ENCODE measurements at regions not wholly inside any gene's neighbourhood (a gene's known extent, or its start where the extent isn't known, plus 50 kb on each side); places are given as distances from the start of the nearest gene placed in this dataset.
A peak's percentile ranks its signal among the peaks of the same experiment; 100 is the strongest.
"Not testable (repeated sequence)": the region's sequence is repeated elsewhere in the genome, so short reads cannot be mapped to it uniquely, and the experiment has no call there.

DNA sequence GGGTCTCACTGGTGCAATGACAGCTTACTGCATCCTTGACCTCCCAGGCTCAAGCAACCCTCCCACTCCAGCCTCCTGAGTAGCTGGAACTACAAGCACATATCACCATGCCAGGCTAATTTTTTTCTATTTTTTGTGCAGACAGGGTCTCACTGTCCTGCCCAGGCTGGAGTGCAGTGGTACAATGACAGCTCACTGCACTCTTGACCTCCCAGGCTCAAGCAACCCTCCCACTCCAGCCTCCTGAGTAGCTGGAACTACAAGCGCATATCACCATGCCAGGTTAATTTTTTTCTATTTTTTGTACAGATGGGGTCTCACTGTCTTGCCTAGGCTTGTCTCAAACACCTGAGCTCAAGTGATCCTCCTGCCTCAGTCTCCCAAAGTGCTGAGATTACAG is 74.0 kb downstream of the GASK1B start:
- H3K4me3 ChIP-seq (ENCODE audit: low read depth, low read length), result no peak overlapping the region
- in situ Hi-C loops (cut with HindIII; ENCODE audit: low sequenced_read_pairs), result no loop called here
- DNase-seq (ENCODE audit: low read depth, low spot score), result no peak
- TF ChIP-seq, protein P1, sequence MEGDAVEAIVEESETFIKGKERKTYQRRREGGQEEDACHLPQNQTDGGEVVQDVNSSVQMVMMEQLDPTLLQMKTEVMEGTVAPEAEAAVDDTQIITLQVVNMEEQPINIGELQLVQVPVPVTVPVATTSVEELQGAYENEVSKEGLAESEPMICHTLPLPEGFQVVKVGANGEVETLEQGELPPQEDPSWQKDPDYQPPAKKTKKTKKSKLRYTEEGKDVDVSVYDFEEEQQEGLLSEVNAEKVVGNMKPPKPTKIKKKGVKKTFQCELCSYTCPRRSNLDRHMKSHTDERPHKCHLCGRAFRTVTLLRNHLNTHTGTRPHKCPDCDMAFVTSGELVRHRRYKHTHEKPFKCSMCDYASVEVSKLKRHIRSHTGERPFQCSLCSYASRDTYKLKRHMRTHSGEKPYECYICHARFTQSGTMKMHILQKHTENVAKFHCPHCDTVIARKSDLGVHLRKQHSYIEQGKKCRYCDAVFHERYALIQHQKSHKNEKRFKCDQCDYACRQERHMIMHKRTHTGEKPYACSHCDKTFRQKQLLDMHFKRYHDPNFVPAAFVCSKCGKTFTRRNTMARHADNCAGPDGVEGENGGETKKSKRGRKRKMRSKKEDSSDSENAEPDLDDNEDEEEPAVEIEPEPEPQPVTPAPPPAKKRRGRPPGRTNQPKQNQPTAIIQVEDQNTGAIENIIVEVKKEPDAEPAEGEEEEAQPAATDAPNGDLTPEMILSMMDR (IDR thresholded peaks at IDR 0.05; ENCODE audit: low read depth, low read length), result no peak

- TF ChIP-seq, protein P1 (IDR thresholded peaks at IDR 0.05; ENCODE audit: low read depth, low read length), result no peak
- peak; percentile 78 for DNase-seq (ENCODE audit: low read depth, low spot score)
- no peak overlapping the region for H3K4me3 ChIP-seq (ENCODE audit: low read depth, low read length)
- in situ Hi-C loops (cut with HindIII; ENCODE audit: low sequenced_read_pairs), result no loop called here
These were observed 78.3 kb downstream of the GASK1B start for GRCh38 chr4:158094413-158095134.

GRCh38 chr4:158090323-158090722 is 82.5 kb downstream of the GASK1B start:
- in situ Hi-C loops (cut with HindIII; ENCODE audit: low sequenced_read_pairs), result no loop called here
- no peak overlapping the region for H3K4me3 ChIP-seq (ENCODE audit: low read depth, low read length)
- TF ChIP-seq, protein P1 (IDR thresholded peaks at IDR 0.05; ENCODE audit: low read depth, low read length), result no peak
- peak; percentile 34 for DNase-seq (ENCODE audit: low read depth, low spot score)

DNA sequence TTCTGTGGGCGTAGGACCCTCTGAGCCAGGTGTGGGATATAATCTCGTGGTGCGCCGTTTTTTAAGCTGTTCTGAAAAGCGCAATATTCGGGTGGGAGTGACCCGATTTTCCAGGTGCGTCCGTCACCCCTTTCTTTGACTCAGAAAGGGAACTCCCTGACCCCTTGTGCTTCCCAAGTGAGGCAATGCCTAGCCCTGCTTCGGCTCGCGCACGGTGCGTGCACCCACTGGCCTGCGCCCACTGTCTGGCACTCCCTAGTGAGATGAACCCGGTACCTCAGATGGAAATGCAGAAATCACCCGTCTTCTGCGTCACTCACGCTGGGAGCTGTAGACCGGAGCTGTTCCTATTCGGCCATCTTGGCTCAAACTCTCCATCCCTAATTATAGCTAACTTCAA is 82.9 kb downstream of the GASK1B start:
- in situ Hi-C loops (cut with HindIII; ENCODE audit: low sequenced_read_pairs); H3K4me3 ChIP-seq (ENCODE audit: low read depth, low read length); DNase-seq (ENCODE audit: low read depth, low spot score): not testable (repeated sequence)

GRCh38 chr4:158080354-158080753 is 92.5 kb downstream of the GASK1B start:
- in situ Hi-C loops (cut with HindIII; ENCODE audit: low sequenced_read_pairs), result no loop called here
- TF ChIP-seq, protein P1 (IDR thresholded peaks at IDR 0.05; ENCODE audit: low read depth, low read length), result no peak
- no peak for DNase-seq (ENCODE audit: low read depth, low spot score)
- no peak overlapping the region for H3K4me3 ChIP-seq (ENCODE audit: low read depth, low read length)

- DNase-seq (ENCODE audit: low read depth, low spot score), result no peak
- no peak overlapping the region for H3K4me3 ChIP-seq (ENCODE audit: low read depth, low read length)
- TF ChIP-seq, protein P1 (IDR thresholded peaks at IDR 0.05; ENCODE audit: low read depth, low read length), result no peak
- in situ Hi-C loops (cut with HindIII; ENCODE audit: low sequenced_read_pairs), result no loop called here
These were observed 93.2 kb downstream of the GASK1B start for GRCh38 chr4:158079661-158080060.

- no peak for DNase-seq (ENCODE audit: low read depth, low spot score)
- H3K4me3 ChIP-seq (ENCODE audit: low read depth, low read length), result no peak overlapping the region
- in situ Hi-C loops (cut with HindIII; ENCODE audit: low sequenced_read_pairs), result no loop called here
- TF ChIP-seq, protein P1 (IDR thresholded peaks at IDR 0.05; ENCODE audit: low read depth, low read length), result no peak
These were observed 95.0 kb downstream of the GASK1B start for GRCh38 chr4:158077835-158078234.

Data from astrocyte of the spinal cord (primary cell).